ENCODE measurements at regions not wholly inside any gene's neighbourhood (a gene's known extent, or its start where the extent isn't known, plus 50 kb on each side); places are given as distances from the start of the nearest gene placed in this dataset.

GRCh38 chr5:143459433-143459832 lies 55.9 kb upstream of the NR3C1 start:
- H3K4me3 ChIP-seq (ENCODE audit: low read depth, low read length), result no peak overlapping the region
- no peak for DNase-seq (ENCODE audit: low read depth)
- no peak for TF ChIP-seq CTCF (IDR thresholded peaks at IDR 0.05; ENCODE audit: low read depth, low read length, missing control alignments)
- in situ Hi-C loops (cut with HindIII; ENCODE audit: low sequenced_read_pairs), result no loop called here

GRCh38 chr5:143456952-143457547 lies 53.6 kb upstream of the NR3C1 start:
- no peak for TF ChIP-seq CTCF (IDR thresholded peaks at IDR 0.05; ENCODE audit: low read depth, low read length, missing control alignments)
- no peak for DNase-seq (ENCODE audit: low read depth)
- in situ Hi-C loops (cut with HindIII; ENCODE audit: low sequenced_read_pairs), result no loop called here
- H3K4me3 ChIP-seq (ENCODE audit: low read depth, low read length), result no peak overlapping the region

GRCh38 chr5:143454936-143455516 lies 51.5 kb upstream of the NR3C1 start:
- in situ Hi-C loops (cut with HindIII; ENCODE audit: low sequenced_read_pairs), result no loop called here
- no peak for DNase-seq (ENCODE audit: low read depth)
- no peak for TF ChIP-seq CTCF (IDR thresholded peaks at IDR 0.05; ENCODE audit: low read depth, low read length, missing control alignments)
- H3K4me3 ChIP-seq (ENCODE audit: low read depth, low read length), result no peak overlapping the region

- no peak for DNase-seq (ENCODE audit: low read depth)
- TF ChIP-seq CTCF (IDR thresholded peaks at IDR 0.05; ENCODE audit: low read depth, low read length, missing control alignments), result no peak
- no peak overlapping the region for H3K4me3 ChIP-seq (ENCODE audit: low read depth, low read length)
- in situ Hi-C loops (cut with HindIII; ENCODE audit: low sequenced_read_pairs), result no loop called here
Measured at GRCh38 chr5:143453720-143454119, 50.2 kb upstream of the NR3C1 start.
